Liver (tissue), 3 donors: ENCODE measurements at regions not wholly inside any gene's neighbourhood (a gene's known extent, or its start where the extent isn't known, plus 50 kb on each side); places are given as distances from the start of the nearest gene placed in this dataset.

Source experiments
- JUND ChIP-seq, 2 donors: IDR thresholded peaks; 2 replicates each; pipeline ENCODE4 v1.6.1; 2016; ENCODE audit warnings: antibody characterized with exemption in 2 of 2
- RAD21 ChIP-seq, 2 donors: IDR thresholded peaks; 2 replicates each; pipeline ENCODE4 v1.6.1; 2016; ENCODE audit warnings: antibody characterized with exemption in 2 of 2, mild to moderate bottlenecking in 2 of 2
- YY1 ChIP-seq: IDR thresholded peaks from 2 replicates; pipeline ENCODE4 v1.6.1; 2016; ENCODE audit warnings: antibody characterized with exemption, mild to moderate bottlenecking
- TF ChIP-seq, protein P1 (sequence below): IDR thresholded peaks from 2 replicates; pipeline ENCODE4 v1.6.1; 2016; ENCODE audit warnings: antibody characterized with exemption
- TF ChIP-seq, protein P2 (sequence below): fragments of 150-350 bp; IDR thresholded peaks from 2 replicates; pipeline ENCODE4 v1.5.1; 2017; ENCODE audit warnings: improper control_type of control experiment, low read depth, low read length; ENCODE audit not compliant: missing input control
- TF ChIP-seq, protein P3 (sequence below): IDR thresholded peaks from 2 replicates; pipeline ENCODE4 v1.6.1; 2016; ENCODE audit warnings: antibody characterized with exemption
- TF ChIP-seq, protein P4 (sequence below): IDR thresholded peaks from 2 replicates; pipeline ENCODE4 v1.6.1; 2016; ENCODE audit warnings: antibody characterized with exemption, mild to moderate bottlenecking
- donor health status: healthy.
- donor health status: healthy.

DNA sequence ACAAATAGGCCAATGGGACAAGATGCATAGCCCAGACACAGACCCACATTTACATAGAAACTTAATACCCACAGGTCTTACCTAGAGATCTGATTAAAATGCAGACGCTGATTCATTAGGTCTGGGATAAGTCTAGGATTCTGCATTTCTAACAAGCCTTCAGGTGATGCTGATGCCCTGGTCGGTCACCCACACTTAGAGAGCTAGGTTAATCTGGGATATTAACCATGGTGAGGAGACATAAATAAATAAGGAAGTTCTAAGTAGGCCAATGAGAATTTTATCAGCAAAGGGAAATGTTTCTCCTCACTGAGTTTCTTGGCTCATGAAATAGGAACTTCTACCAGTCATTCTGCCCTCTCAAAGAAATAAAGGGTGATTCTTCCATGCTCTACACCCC, 120.1 kb downstream of the BMP4 start:
- TF ChIP-seq, protein P1, sequence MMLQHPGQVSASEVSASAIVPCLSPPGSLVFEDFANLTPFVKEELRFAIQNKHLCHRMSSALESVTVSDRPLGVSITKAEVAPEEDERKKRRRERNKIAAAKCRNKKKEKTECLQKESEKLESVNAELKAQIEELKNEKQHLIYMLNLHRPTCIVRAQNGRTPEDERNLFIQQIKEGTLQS = no peak
- TF ChIP-seq, protein P2, sequence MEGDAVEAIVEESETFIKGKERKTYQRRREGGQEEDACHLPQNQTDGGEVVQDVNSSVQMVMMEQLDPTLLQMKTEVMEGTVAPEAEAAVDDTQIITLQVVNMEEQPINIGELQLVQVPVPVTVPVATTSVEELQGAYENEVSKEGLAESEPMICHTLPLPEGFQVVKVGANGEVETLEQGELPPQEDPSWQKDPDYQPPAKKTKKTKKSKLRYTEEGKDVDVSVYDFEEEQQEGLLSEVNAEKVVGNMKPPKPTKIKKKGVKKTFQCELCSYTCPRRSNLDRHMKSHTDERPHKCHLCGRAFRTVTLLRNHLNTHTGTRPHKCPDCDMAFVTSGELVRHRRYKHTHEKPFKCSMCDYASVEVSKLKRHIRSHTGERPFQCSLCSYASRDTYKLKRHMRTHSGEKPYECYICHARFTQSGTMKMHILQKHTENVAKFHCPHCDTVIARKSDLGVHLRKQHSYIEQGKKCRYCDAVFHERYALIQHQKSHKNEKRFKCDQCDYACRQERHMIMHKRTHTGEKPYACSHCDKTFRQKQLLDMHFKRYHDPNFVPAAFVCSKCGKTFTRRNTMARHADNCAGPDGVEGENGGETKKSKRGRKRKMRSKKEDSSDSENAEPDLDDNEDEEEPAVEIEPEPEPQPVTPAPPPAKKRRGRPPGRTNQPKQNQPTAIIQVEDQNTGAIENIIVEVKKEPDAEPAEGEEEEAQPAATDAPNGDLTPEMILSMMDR = no peak
- TF ChIP-seq, protein P3, sequence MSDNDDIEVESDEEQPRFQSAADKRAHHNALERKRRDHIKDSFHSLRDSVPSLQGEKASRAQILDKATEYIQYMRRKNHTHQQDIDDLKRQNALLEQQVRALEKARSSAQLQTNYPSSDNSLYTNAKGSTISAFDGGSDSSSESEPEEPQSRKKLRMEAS = no peak
- no peak for TF ChIP-seq YY1
- no peak for TF ChIP-seq RAD21 (IDR thresholded peaks at IDR 0.05)
- TF ChIP-seq JUND (IDR thresholded peaks at IDR 0.05) = no peak
- TF ChIP-seq, protein P4, sequence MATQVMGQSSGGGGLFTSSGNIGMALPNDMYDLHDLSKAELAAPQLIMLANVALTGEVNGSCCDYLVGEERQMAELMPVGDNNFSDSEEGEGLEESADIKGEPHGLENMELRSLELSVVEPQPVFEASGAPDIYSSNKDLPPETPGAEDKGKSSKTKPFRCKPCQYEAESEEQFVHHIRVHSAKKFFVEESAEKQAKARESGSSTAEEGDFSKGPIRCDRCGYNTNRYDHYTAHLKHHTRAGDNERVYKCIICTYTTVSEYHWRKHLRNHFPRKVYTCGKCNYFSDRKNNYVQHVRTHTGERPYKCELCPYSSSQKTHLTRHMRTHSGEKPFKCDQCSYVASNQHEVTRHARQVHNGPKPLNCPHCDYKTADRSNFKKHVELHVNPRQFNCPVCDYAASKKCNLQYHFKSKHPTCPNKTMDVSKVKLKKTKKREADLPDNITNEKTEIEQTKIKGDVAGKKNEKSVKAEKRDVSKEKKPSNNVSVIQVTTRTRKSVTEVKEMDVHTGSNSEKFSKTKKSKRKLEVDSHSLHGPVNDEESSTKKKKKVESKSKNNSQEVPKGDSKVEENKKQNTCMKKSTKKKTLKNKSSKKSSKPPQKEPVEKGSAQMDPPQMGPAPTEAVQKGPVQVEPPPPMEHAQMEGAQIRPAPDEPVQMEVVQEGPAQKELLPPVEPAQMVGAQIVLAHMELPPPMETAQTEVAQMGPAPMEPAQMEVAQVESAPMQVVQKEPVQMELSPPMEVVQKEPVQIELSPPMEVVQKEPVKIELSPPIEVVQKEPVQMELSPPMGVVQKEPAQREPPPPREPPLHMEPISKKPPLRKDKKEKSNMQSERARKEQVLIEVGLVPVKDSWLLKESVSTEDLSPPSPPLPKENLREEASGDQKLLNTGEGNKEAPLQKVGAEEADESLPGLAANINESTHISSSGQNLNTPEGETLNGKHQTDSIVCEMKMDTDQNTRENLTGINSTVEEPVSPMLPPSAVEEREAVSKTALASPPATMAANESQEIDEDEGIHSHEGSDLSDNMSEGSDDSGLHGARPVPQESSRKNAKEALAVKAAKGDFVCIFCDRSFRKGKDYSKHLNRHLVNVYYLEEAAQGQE = no peak
